Stimulated activated CD4-positive, alpha-beta T cell treated with anti-CD3 and anti-CD28 coated beads, Interleukin-1b, Interleukin-23, amount 100 ng/mL, for 1 hour (primary cell): ENCODE measurements at regions not wholly inside any gene's neighbourhood (a gene's known extent, or its start where the extent isn't known, plus 50 kb on each side); places are given as distances from the start of the nearest gene placed in this dataset.

Source experiments
- DNase-seq, 2 donors: peaks; one replicate each; pipeline ENCODE4 v3.0.0-alpha.2; 2020; ENCODE audit warnings: low read depth in 2 of 2

DNA sequence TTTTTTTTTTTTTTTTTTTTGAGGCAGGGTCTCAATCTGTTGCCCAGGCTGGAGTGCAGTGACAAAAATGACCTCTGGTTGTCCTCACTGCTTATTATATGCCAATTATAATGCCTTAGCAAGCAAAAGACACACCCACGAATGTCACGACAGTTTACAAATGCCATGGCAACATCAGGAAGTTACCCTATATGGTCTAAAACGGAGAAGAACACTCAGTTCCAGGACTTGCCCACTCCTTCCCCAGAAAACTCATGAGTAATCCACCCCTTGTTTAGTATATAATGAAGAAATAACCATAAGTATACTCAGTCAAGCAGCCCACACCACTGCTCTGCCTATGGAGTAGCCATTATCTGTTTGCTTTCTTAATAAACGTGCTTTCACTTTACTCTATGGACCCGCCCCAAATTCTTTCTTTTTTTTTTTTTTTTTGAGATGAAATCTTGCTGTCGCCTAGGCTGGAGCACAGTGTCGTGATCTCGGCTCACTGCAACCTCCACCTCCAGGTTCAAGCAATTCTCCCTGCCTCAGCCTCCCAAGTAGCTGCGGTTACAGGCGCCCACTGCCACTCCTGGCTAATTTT lies 106.2 kb downstream of the SMIM20 start:
- no peak for DNase-seq

DNA sequence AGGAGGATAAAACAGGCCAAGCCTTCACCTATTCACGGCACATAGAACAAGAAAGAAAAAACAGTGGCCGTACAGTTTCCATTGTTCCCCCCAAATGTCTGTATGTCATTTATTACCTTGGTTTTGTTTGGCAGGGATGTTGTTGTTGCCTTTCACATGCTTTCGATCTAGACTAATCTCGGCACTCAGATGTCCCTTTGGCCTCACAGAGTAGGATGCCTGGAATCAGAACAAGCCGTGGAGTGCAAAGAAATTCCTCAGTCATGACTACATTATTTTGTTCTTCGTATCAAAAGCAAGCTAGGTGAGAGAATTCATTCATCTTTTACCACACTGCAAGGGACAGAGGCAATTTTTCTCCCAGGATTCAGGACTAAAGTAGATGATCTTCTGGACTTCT lies 106.9 kb downstream of the SMIM20 start:
- DNase-seq: no peak

DNA sequence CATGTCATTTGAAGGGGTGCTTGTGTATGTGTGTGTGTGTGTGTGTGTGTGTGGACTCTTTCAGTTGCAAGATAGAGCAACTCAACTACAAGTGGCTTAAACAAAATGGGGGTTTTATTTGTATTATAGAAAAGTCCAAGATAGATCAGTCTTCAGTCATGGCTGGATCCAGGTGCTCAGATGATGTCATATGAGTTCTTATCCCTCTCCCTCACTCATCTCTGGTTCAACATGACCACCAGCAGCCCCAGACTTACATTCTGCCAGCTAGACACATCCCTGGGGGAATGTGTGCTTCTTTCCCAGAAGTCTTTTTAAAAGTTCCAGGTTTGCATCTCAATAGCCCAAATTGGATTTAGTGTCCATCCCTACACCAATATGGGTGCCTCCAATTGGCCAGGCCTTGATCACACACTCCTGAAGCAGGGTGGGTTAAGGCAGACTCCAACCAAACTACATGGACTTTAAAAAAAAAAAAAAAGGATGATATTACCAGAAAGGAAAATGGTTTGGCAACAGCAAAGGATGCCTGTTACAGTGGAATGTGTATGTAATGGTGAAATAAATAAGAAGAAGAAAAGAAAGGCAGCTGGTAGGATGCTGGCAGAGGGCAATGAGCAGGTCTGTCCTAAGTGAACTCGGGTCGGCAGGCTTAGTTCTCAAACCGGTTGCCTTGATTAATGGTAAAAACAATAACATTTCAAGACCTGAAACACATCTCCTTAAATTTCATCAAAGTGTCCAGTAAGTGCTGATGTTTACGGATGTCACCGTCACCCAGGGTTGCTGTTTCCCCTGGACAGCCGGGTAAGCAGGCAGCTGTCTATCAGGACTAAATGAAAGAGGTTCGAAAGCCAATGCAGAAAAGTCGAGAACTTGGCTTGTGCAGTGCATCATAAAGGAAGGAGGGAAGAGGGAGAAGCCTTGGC lies 107.7 kb downstream of the SMIM20 start:
- DNase-seq: no peak

DNA sequence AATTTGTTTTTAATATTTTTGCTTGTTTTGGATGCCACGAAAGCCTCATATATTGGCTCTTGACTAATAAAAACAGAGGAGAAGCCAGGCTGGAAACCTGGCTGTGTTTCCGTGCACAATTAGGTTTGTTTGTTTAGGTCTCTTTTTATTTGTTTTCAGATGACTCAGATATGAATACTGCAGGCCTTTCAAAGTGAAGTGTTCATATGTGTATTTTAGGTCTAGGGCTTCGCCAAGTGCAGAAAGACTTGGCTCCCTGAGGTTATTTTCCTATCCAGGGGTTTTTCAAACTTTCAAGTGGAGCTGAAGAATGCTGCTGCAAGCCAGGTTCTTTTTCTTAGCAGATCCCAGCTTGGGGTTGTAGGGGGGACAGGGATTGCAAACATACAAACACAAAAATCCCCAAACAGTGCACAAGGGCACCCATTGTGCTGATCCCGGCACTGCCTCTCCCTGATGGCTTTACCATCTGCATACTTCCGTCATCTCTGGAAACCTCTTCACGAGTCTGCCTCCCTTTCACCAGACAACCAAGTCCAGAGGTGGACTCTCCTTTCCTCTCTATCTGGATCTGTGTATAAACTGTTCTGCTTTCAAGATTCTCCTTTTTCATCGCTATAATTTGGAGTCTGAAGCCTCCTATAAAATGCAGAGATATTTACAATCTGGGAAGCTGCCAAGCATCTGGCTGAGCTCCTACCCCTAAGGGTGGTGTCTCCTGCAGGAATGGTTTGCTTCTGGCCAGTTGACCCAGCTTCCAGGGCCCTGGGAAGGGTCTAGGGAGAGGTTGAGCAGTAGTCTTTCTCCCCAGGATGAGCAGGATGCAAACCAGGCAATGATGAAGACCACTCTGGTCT lies 108.6 kb downstream of the SMIM20 start:
- no peak for DNase-seq

DNA sequence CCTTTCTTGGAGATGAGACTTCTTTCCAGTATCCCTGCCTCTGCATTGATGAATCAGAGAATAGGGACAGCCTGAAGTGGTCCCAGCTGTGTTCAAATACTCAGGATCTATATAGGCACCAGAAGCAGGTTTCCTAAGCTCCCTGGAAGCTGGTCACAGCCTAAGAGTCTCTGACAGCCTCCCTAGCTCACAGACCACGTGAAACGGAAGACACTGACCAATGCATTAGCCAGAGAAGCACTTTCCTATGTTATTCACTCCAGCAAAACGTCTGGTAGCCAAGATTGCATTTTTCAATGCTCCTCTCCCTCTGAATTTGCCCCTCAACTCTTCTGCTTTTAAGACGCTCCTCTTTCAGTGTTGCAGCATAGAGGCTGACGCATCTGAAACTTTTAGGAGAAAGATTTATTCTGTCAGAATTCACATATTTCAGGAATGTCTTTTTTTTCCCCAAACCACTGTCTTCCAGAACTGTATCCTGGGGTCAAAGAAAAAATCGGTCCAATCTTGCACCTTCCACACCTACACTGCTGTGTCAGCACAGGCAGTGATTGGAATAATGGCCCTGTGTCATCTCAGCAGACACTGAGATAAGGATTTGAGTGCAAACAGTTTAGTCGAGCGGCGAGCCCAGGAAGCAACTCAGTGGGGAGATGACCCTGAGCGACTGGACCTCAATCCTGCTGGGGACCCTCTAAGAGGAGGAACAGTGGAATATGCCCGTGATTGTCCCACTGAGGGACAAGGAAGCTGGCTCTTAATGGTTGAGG lies 109.4 kb downstream of the SMIM20 start:
- DNase-seq: no peak

DNA sequence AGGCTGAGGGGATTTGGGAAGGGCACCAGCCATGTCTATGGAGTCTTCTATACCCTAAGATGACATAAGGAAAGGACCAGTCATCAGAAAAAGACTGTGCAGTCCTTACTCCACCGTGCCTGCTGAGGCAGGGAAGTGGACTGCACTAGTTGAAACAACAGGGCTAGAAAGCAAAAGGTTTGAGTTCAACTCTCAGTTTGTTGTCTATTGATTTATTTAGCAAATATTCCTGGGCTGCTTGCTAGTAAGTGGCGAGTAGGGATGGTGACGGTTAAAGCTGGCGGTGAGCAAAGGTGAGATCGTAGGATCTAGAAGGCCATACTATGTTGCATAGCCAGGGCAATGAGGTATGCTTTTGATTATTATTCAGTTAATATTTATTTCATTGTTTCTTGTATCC lies 110.1 kb downstream of the SMIM20 start:
- no peak for DNase-seq

DNA sequence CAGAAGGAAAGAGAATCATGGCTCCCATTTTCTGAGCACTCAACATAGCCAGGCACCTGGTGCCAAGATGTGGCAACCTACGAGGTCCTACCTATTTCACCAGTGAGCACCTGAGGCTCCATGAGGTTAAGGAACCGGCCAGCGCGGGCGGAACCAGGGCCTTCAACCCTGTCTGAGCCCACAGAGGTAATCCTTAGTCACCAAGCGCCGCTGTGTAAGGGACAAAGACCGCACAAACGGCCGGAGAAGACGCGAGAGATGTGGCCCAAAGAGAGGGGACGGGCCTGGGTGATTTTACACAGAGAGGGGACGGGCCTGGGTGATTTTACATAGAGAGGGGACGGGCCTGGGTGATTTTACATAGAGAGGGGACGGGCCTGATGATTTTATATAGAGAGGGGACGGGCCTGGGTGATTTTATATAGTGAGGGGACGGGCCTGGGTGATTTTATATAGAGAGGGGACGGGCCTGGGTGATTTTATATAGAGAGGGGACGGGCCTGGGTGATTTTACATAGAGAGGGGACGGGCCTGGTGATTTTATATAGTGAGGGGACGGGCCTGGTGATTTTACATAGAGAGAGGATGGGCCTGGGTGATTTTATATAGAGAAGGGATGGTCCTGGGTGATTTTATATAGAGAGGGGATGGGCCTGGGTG lies 114.2 kb downstream of the SMIM20 start:
- no peak for DNase-seq

DNA sequence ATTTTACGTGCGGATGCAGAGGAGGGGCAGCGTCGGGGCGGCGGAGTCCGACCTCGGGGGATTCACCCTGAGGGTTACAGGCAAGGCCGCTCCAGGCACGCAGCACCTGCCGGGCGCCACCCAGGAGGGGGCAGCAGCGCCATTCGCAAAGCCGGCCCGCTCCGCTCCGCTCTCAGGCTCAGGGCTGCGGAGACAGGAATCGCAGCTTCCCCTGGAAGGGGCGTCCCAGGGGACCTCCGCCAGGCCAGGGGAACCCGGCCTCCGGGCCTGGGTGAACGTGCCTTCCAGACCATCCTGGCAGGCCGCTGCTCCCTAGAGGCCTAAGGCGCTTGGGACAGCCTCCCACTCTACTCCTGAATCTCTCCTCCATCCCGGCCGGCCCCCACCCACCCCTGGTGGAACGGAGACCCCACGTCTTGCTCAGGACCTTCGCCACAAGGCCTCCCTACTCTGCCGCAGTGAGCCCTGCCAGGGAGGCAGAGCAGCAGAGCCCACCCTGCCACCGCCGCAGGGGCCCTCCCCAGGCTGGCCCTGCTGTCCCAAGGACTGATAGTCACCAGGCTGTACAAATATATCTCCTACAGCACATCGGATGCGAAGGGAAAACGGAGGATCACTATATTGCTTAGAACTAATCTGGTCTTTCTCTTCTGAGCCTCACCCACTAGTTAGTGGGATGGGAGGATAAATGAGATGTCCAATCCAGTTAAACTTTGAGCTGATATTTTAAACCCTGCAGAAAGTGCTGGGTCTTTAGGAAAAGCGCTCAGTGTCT lies 115.0 kb downstream of the SMIM20 start:
- peak; percentile 32 to 61 for DNase-seq

DNA sequence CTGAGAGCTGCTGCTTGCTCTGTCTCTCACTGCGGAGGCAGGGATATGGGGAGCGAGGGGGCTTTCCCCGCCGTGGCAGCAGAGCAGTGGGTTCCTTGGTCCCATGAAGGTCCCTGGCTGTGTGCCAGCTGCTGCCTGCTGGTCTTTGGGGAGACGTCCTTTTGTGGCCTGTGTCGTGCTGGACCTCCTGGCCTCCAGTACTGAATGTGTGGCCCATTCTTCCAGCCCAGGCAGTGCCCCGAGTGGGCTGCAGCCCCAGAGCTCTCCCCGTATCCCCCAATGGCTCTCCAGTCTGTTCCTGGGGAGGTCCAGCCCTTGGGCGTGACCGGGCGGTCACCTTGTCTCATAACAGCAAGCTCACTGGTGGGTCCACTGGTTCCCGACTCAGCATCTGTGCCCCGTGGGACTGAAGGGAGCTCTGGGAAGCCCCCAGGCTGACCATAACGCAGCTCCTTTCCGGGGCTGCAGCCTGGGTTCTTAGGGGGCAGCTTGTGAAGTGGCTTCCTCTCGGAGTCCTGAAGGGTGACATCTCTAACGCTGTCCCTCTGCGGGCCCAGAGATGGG lies 115.6 kb downstream of the SMIM20 start:
- no peak for DNase-seq

DNA sequence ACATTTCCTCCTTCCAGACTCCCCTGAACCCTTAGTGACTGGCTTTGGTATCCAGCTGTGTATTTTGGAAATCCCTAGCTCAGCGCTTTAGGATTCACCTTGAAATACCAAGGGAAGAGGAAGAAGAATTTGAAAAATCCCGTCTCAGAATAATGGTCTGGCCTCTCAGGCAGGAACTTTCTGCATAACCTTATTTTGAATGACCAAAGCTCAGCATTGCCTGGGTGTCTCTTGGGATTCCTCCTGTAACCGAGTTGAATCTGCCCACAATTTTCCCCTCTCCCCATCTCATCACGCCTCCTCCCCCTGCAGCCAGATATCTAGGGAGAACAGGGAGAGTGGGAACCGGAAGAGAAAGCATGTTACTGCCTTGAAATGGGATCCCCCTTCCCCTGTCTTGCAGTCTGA lies 116.2 kb downstream of the SMIM20 start:
- DNase-seq: no peak

DNA sequence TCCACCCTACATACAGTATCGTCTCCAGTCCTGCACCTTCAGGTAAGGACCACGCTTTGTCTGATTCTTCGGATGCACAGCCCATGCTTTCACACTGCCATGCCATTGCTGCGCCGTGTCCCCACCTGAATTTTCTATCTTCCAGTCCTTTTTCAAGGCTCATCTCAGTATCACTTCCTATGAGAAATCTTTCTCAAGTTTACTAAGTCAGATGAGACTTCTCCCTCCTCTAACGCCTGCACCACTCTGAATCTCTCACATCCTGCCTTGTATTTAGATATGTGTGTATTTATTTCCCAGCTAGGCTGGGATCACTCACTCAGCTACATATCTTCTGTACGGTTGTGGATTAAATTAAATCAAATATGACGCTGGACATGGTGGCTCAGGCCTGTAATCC lies 116.8 kb downstream of the SMIM20 start:
- DNase-seq: no peak

DNA sequence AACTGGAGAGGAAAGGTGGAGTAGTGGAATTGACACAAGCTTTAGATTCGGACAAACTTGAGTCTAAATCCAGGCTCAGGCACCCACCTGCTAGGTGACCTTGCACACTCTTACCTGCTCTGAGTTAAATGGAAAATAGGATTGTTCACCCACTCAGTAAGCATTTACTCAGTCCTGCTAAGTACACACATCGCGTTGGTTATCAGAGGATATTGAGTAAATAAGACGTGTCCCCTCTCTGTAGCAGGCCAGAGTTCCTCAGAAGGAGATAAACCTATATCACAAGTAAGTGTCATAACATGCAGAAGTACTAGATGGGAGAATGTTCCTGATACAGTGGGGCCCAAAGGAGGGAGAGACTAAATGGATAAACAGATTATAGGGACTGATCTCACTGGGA lies 117.7 kb downstream of the SMIM20 start:
- DNase-seq: no peak

DNA sequence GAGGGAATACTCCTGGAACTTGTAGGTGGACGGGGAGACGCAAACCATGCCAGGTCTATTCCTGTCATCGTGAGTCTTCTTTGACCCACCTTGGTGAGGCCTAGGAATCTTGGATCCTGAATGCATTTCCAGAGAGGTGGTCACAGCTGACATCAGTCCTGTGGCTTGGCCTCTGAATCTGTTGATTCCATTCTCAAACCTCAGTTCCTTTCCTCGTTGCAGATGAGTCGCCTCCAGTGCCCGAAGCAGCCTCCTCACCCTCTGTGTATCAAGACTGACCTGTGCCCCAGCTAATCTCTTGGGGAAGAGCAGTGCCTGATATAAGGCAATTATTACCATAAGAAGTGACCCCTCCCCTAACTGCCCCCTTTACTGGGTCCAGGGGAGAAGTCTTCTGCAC lies 118.1 kb downstream of the SMIM20 start:
- DNase-seq: no peak

DNA sequence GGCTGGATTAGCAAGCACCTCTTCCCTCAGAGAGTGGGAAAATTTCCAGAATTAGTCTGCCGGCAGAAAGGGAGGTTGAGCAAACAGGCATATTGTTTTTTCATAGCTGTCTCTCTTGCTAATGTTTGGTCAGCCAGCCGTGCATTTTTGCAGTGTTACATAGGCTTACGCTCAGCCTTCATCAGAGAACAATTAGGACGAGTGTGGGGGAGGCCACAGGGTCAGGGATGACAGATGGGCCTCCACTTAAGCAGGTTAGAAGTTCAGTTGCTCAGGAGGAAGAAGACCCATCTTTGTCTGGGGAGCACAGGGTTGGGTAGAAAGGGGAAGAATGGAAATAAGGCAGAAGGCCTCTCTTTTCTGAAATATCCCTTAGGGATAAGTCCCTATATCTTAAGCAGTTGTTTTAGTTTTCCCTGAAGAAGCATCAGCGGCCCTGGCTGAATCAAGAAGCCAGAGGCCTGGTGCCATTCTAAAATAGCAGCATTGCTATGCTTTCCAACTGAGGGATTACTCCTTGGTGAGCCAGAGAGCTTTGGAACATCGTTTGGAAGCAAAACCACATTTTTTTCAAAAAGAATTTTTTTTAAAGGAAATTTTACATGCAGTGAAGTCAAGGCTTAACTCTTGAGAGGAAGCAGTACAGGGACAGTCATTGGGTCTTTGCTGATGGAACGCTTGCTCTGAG lies 118.8 kb downstream of the SMIM20 start:
- no peak for DNase-seq

DNA sequence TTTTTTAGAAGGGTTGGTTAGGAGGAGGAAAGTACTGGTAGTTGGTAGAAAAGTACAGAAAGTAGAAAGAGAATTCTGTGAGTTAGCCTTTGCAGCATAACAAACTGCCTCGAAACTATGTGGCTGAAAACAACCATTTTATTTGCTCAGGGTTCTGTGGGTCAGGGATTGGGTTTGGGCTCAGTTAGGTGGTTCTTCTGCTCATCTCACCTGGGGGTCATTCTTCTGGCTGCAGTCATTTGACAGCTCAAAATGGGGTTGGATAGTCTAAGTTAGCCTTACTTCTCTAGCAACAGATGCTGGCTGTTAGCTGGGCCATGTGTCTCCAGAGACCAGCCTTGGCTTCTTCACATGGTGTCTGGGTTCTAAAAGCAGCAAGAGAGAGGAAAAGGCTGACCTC lies 119.4 kb downstream of the SMIM20 start:
- no peak for DNase-seq

DNA sequence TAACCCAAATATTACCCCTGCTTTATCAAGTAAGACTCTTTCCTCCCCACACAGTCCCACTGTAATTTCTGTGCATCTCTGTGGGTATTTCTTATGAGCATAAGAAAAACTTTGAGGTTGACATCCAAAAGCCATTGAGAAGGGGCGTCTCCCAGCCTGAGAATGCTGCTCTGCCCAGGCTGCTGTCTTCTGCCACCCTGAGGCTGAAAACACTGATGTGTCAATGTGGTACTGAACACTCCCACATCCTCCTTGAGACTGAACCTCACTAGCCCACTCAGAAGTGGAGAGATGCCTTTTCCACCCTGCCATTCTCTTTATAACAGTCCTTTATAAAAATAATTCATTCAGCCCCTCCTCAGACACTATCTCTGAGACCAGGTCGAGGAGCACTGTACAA lies 120.8 kb downstream of the SMIM20 start:
- no peak for DNase-seq

DNA sequence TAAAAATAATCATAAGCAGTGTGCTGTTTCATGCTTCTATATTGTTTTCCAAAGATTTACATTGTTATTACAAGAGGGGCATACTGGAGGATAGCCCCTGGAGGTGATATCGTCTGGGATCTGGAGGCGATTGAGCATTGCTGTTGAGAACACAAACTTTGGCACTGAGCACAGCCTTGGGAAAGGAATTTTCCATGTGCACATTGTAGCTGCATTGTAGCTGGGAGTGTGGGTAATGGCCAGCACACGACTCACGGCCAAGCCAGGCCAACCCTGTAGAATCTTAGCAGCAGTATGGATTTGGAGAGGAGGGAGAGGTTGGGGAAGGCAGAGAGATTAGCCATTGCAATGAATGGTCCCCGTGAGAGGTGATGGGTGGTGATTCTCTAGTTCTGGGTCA lies 121.9 kb downstream of the SMIM20 start:
- DNase-seq: no peak

DNA sequence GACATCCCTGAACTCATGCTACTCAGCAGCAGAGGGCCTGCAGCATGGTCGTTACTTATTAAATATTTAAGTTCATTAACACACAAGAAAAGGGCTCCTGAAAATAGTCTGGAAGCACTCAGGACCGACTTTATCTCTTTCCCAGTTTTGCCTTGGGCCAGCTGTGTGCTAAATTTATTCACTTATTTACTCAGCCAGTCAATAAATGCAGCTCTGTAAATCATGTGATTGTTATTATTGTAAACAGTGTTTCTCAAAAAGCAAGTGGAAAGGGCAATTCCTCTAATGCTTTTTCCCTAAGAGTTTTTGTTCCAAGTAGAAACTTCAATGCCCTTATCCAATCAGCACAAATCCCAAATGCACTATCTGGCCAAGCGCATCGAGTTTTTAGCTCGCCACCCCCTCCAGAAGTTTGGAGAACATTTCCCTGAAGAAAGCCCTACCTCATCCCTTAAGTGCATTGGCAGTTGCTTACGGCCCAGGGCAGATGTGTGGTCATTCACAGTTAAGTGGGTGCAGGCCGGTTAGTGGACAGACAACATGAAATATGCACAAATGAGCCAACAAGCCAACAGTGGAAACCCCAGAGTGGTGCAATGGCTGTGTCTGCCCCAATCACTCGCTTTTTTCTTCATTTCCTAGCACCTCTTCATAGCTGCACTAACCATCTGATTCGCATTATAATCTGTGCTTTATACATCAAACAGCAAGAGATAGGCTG lies 125.8 kb downstream of the SMIM20 start:
- DNase-seq: no peak

DNA sequence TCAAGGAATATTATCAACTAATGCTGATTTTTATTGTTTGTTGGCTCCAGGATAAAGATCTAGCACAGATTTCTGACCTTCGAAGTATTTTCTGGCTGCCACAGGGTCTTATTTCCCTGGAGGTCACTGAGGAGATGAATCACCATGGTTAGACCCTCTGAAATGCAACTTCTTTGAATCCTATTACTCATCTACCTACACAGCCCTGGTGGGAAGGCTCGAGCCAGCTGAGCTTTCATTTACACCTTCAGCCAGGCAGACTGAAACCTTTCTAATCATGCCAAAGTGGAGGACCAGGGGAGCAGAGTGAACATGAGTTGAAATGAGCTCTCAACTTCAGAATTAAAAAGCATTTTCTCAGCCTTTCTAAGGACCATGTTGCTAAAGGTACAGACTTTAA lies 130.5 kb downstream of the SMIM20 start:
- no peak for DNase-seq
